ENCODE measurements at regions not wholly inside any gene's neighbourhood (a gene's known extent, or its start where the extent isn't known, plus 50 kb on each side); places are given as distances from the start of the nearest gene placed in this dataset.

DNA sequence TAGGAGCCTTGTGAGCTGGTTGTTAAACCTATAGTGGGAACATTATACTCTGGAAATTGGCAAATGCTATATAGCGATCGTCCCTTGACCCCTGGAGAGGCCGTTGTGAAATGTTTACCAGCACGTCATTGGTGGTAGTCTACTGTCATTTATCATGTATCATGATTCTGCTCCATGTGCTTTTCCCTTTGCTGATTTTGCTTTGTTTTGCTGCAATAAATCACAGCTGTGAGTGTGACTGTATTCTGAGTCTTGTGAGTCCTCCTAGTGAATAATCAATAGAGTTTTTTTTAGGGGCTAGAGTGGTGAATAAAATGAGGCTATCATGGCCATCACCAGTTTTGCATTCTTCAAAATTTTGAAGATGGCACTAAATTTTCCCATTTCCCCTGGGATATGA is 189.1 kb downstream of the HRH4 start:
- Histone ChIP-seq H3K4me1 (no peaks in the 10 kb centered on the region), H3K9me3 (no peaks in the 10 kb centered on the region), H3K4me3 (no peak overlapping the region), H3K27me3 (no peaks in the 10 kb centered on the region), H3K36me3 (no peaks in the 10 kb centered on the region), H3K27ac (no peak overlapping the region)
- no peak for DNase-seq
- TF ChIP-seq, protein P1, sequence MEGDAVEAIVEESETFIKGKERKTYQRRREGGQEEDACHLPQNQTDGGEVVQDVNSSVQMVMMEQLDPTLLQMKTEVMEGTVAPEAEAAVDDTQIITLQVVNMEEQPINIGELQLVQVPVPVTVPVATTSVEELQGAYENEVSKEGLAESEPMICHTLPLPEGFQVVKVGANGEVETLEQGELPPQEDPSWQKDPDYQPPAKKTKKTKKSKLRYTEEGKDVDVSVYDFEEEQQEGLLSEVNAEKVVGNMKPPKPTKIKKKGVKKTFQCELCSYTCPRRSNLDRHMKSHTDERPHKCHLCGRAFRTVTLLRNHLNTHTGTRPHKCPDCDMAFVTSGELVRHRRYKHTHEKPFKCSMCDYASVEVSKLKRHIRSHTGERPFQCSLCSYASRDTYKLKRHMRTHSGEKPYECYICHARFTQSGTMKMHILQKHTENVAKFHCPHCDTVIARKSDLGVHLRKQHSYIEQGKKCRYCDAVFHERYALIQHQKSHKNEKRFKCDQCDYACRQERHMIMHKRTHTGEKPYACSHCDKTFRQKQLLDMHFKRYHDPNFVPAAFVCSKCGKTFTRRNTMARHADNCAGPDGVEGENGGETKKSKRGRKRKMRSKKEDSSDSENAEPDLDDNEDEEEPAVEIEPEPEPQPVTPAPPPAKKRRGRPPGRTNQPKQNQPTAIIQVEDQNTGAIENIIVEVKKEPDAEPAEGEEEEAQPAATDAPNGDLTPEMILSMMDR (IDR thresholded peaks at IDR 0.05), result no peak
- TF ChIP-seq POLR2A (IDR thresholded peaks at IDR 0.05), result no peak
- intact Hi-C loops (cut with DNase I; ENCODE audit: low total_unique reads), result no loop called here

DNA sequence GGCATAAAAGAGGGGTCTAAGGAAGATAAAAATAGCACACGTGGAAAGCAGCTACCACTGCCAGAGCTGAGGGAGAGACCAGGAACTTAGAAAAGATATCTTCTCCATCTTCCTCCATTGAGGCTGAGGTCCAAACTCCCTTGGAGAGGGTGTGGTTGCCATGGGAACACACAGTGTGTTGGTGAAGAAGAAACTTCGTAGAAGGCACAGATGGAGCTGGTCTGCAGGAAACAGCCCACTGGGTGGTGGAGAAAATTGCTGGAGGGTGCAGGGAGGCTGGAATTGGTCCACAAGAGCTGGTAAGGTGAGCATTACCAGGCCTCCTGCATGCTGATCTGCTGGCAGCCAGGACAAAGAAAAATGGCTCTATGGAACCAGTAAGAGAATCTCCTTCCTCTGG is 191.0 kb downstream of the HRH4 start:
- H3K27me3 ChIP-seq, result no peaks in the 10 kb centered on the region
- H3K36me3 ChIP-seq, result no peaks in the 10 kb centered on the region
- TF ChIP-seq POLR2A (IDR thresholded peaks at IDR 0.05), result no peak
- TF ChIP-seq, protein P1 (IDR thresholded peaks at IDR 0.05), result no peak
- H3K27ac ChIP-seq, result no peak overlapping the region
- no peak for DNase-seq
- no peak overlapping the region for H3K4me3 ChIP-seq
- intact Hi-C loops (cut with DNase I; ENCODE audit: low total_unique reads), result no loop called here
- no peaks in the 10 kb centered on the region for H3K4me1 ChIP-seq
- H3K9me3 ChIP-seq, result no peaks in the 10 kb centered on the region

DNA sequence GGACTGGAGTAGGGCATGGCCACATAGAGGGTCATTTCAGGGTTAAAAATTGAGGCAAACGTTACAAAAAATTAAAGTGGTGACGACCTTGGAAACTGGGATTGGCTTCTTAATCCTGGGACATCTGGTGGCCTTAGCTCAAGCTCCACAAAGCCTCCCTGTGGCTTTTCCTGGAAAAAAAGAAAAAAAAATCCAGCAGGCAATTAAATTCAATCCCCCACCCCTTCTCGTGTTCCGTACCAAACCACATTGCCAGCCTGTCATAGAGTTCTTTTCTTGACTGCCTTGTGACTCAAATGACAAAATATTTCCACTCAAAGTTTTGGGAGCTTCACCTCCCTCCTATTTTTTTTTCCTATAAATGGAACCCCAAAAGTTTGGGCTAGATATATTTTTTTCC is 195.6 kb downstream of the HRH4 start:
- DNase-seq, result no peak

DNA sequence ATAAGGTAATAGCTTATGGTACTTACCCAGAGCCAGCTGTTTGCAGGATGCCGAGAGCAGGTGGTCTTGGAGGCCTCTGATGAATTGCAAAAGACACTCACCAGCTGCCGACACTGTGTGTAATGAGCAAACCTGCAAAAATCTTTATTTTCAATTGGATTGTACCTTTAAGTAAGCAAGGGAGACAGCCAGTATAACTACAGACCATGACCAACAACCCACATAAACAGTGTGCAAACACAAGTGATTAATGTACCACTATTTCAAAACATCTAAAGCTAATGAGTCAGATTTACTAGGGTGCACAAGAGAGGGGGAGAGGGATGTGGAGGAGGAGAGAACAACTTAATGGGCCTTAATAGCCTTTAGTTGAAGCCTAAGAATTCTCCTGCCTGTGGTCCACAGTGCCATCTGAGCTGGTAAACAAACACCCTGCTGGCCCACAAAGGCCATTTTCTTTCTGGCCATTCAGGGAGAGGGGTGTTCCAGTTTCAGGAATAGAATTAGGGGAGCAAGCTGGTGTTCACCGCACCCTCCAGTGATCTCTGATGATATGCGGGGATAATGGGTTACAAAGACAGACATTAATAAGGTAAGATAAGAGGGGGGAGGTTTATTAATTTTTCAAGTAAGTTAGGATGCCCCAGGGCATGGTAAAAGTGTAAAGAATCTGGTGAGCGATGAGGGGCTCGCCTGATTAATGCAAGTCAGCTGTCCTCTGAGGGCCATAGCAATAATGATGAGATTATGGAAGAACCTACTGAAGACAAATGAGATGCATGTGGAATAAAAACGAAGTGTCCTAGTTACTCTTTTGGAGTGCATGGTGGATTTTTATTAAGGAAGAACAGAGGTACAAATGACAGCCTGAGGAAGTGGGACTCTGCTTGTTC is 196.4 kb downstream of the HRH4 start:
- Histone ChIP-seq H3K27me3 (no peaks in the 10 kb centered on the region), H3K27ac (peak overlapping the region in 1 of 2 donors; percentile 12), H3K4me3 (no peak overlapping the region), H3K36me3 (no peaks in the 10 kb centered on the region), H3K4me1 (peaks cover 0 to 5% of the 10 kb centered on the region in 2 donors), H3K9me3 (no peaks in the 10 kb centered on the region)
- TF ChIP-seq, protein P1 (IDR thresholded peaks at IDR 0.05), result no peak
- no peak for TF ChIP-seq POLR2A (IDR thresholded peaks at IDR 0.05)
- intact Hi-C loops (cut with DNase I; ENCODE audit: low total_unique reads), result no loop called here
- DNase-seq, result peak in 1 of 2 donors; percentile 28

More for the DNA sequence above, 195.6 kb downstream of the HRH4 start:
- intact Hi-C loops (cut with DNase I; ENCODE audit: low total_unique reads), result no loop called here
- no peaks in the 10 kb centered on the region for H3K36me3 ChIP-seq
- H3K9me3 ChIP-seq, result no peaks in the 10 kb centered on the region
- H3K4me3 ChIP-seq, result no peak overlapping the region
- no peaks in the 10 kb centered on the region for H3K27me3 ChIP-seq
- H3K4me1 ChIP-seq, result peaks cover 0 to 5% of the 10 kb centered on the region in 2 donors
- no peak overlapping the region for H3K27ac ChIP-seq
- TF ChIP-seq, protein P1 (IDR thresholded peaks at IDR 0.05), result no peak
- TF ChIP-seq POLR2A (IDR thresholded peaks at IDR 0.05), result no peak

DNA sequence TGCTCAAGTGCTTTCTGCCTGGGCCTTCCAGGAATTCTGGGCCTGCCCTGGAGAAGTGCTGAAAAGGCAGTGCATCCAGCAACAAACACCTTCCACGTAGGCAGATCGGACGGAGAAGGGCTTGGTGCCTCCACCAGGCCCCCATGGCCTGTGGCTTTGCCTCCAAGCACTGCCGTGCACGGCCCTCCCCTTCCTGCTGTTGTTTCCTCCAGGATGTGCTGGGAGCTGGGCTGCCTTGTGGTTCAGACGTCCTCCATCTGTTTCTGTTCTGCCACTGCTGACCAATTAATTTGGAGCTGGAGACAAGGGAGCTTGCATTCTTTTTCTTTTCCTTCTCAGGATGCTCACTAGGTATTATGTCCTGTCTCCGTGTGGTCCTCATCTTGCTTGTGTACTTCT is 197.0 kb downstream of the HRH4 start:
- no peak for TF ChIP-seq POLR2A (IDR thresholded peaks at IDR 0.05)
- TF ChIP-seq, protein P1 (IDR thresholded peaks at IDR 0.05), result no peak
- no peaks in the 10 kb centered on the region for H3K9me3 ChIP-seq
- no peak overlapping the region for H3K4me3 ChIP-seq
- peaks cover 0 to 5% of the 10 kb centered on the region in 2 donors for H3K4me1 ChIP-seq
- no peaks in the 10 kb centered on the region for H3K36me3 ChIP-seq
- intact Hi-C loops (cut with DNase I; ENCODE audit: low total_unique reads), result no loop called here
- DNase-seq, result no peak
- no peak overlapping the region for H3K27ac ChIP-seq
- no peaks in the 10 kb centered on the region for H3K27me3 ChIP-seq

Data from uterus (tissue), 3 donors.